ENCODE measurements at regions not wholly inside any gene's neighbourhood (a gene's known extent, or its start where the extent isn't known, plus 50 kb on each side); places are given as distances from the start of the nearest gene placed in this dataset.

DNA sequence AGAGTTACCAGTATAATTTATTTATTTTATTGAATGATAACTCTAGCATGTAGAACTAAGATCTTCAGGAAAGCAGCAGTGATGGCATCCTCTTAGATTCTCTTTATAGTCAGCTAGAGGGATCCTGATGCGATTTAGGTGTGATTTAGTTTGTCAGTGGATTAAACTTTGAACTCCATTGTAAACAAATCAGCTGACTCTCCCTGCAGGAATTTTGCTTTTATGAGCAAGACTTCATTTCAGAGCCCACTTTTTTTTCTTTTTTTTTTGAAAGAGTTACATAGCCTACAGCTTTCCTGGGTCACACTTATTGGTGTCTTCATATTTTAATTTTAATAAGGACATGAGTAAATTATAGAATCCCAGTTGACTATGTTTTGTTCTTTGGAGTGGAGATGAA, 93.8 kb upstream of the SEMA6A start:
- intact Hi-C loops (cut with micrococcal nuclease; ENCODE audit: unreplicated experiment): no loop called here
- ChIA-PET POLR2A (interaction anchor here (0.6 to 6.9 kb wide), 5 partner anchors 8 to 91 kb away, joined by 3 to 49 read pairs (median 3); no protein-coding TSS in a partner anchor), RAD21 (ENCODE audit: unreplicated experiment) (interaction anchor here (1.0 to 11.9 kb wide), 7 partner anchors 9 to 95 kb away, joined by 3 to 179 read pairs (median 56); partner anchors contain the start of gene SEMA6A), SMC1A (ENCODE audit: uncharacterized antibody, unreplicated experiment) (interaction anchor here (0.6 to 19.1 kb wide), 13 partner anchors 9 to 280 kb away, joined by 3 to 394 read pairs (median 6); partner anchors contain the start of gene SEMA6A), CTCF (interaction anchor here (0.6 to 2.8 kb wide), 6 partner anchors 9 to 825 kb away, joined by 3 to 14 read pairs (median 6); partner anchors contain the start of gene SEMA6A)
- Histone ChIP-seq H3K27ac (ENCODE audit: control insufficient read depth, insufficient read depth) (no peak overlapping the region), H3K4me2 (ENCODE audit: control insufficient read depth, insufficient read depth) (no peak overlapping the region), H3K4me1 (ENCODE audit: control insufficient read depth, insufficient read depth, low read length) (peaks cover 29% of the 10 kb centered on the region), H2AFZ (ENCODE audit: control insufficient read depth, low read depth, low read length) (no peak overlapping the region), H3K4me3 (no peak overlapping the region), H3K36me3 (ENCODE audit: control insufficient read depth in 2 of 2, insufficient read depth in 2 of 2, low read length in 1 of 2) (no peaks in the 10 kb centered on the region), H3K27me3 (replicated peaks in 1 of 2; ENCODE audit: control insufficient read depth in 2 of 2, insufficient read depth in 2 of 2, low read length in 1 of 2) (no peaks in the 10 kb centered on the region), H3K79me2 (ENCODE audit: control insufficient read depth, insufficient read depth, low read length) (no peaks in the 10 kb centered on the region), H3K9ac (ENCODE audit: control insufficient read depth, insufficient read depth, low read length) (no peak overlapping the region), H4K20me1 (ENCODE audit: control insufficient read depth, insufficient read depth) (no peaks in the 10 kb centered on the region), H3K9me3 (replicated peaks; ENCODE audit: control insufficient read depth, insufficient read depth, low read length) (peaks cover 5% of the 10 kb centered on the region; the same call in 2 of the 3 replicates)
- no peak for ATAC-seq
- no peak for FAIRE-seq
- WGBS (ENCODE audit: insufficient coverage, insufficient replicate concordance, low lambda C conversion rate, missing lambda C conversion rate): 100% methylated on average over 1 of the region's 1 CpG
- in situ Hi-C loops (cut with MboI): no loop called here
- BruUV-seq (replicated peaks): no TSS peak
- DNase-seq (ENCODE audit: low read depth, low spot score): no peak
- TF ChIP-seq ZNF687 (IDR thresholded peaks at IDR 0.05) (no peak), PAX8 (IDR thresholded peaks at IDR 0.05) (no peak), CREB1 (IDR thresholded peaks at IDR 0.05; ENCODE audit: low read depth) (no peak), SIN3A (IDR thresholded peaks at IDR 0.05; ENCODE audit: low read depth, low read length) (no peak), CHD2 (IDR thresholded peaks at IDR 0.05; ENCODE audit: borderline replicate concordance, low read depth, low read length) (no peak), GABPA (IDR thresholded peaks at IDR 0.05; ENCODE audit: low read depth) (no peak), WRNIP1 (IDR thresholded peaks at IDR 0.05; ENCODE audit: borderline replicate concordance, low read depth, low read length) (no peak)

Measured in GM12878 (cell line).